ENCODE measurements at regions not wholly inside any gene's neighbourhood (a gene's known extent, or its start where the extent isn't known, plus 50 kb on each side); places are given as distances from the start of the nearest gene placed in this dataset.

GRCh38 chrX:77088233-77088632, 359.0 kb upstream of the FGF16 start:
- H3K23ac ChIP-seq (ENCODE audit: low read depth, low read length) = no peak overlapping the region
- no peak overlapping the region for H2BK20ac ChIP-seq (ENCODE audit: low read depth, low read length)
- no peak overlapping the region for H4K5ac ChIP-seq (ENCODE audit: low read depth, low read length)
- H2BK5ac ChIP-seq (ENCODE audit: low read depth, low read length, poor library complexity, severe bottlenecking) = no peak overlapping the region
- no peak overlapping the region for H3K27ac ChIP-seq (ENCODE audit: insufficient read depth, low read length)
- POLR2A ChIA-PET (ENCODE audit: unreplicated experiment) = no interaction called here
- no peak for DNase-seq
- H3K4me2 ChIP-seq (ENCODE audit: low read depth, low read length) = no peak overlapping the region
- H3K56ac ChIP-seq (ENCODE audit: extremely low read depth, insufficient read depth, low read length) = no peak overlapping the region
- H3K4ac ChIP-seq (ENCODE audit: low read depth, low read length) = no peak overlapping the region
- no peaks in the 10 kb centered on the region for H3K4me1 ChIP-seq (ENCODE audit: control insufficient read depth, insufficient read depth, low read length)
- no peak overlapping the region for H2AK5ac ChIP-seq (ENCODE audit: low read depth, low read length)
- no peak overlapping the region for H3K14ac ChIP-seq (replicated peaks; ENCODE audit: low read depth, low read length)
- H3K27me3 ChIP-seq (ENCODE audit: control insufficient read depth, insufficient read depth, low read length) = no peaks in the 10 kb centered on the region
- no peaks in the 10 kb centered on the region for H3K9me3 ChIP-seq (ENCODE audit: control insufficient read depth, insufficient read depth, low read length)
- H3K18ac ChIP-seq (ENCODE audit: low read depth, low read length) = no peak overlapping the region
- no peak overlapping the region for H4K8ac ChIP-seq (ENCODE audit: low read depth in 2 of 2, low read length in 2 of 2)
- H2AFZ ChIP-seq (replicated peaks; ENCODE audit: low read length, poor library complexity) = no peak overlapping the region
- WGBS, 2 experiments (ENCODE audit: extremely low coverage in 2 of 2, insufficient read length in 1 of 2) = no CpG with 5 or more reads among the region's 1 CpG
- dilution Hi-C loops (cut with HindIII; ENCODE audit: low sequenced_read_pairs, unreplicated experiment) (no loop called here), intact Hi-C loops (cut with micrococcal nuclease) (no loop called here), in situ Hi-C loops (cut with MboI; ENCODE audit: low sequenced_read_pairs) (no loop called here)
- no peak overlapping the region for H4K91ac ChIP-seq (ENCODE audit: insufficient read depth, low read depth, low read length)
- H3K4me3 ChIP-seq (ENCODE audit: insufficient read depth, low read depth, low read length) = no peak overlapping the region
- H3K79me1 ChIP-seq (ENCODE audit: low read depth in 1 of 2, low read length in 2 of 2) = no peaks in the 10 kb centered on the region
- CTCF ChIA-PET = no interaction called here
- no peak overlapping the region for H2BK15ac ChIP-seq (ENCODE audit: low read depth, low read length)
- no peak for ATAC-seq (ENCODE audit: low read depth)
- H2AK9ac ChIP-seq (replicated peaks; ENCODE audit: low read depth, low read length, poor library complexity) = no peak overlapping the region
- no TSS peak for BruUV-seq (replicated peaks)
- no peak overlapping the region for H3K9ac ChIP-seq (ENCODE audit: low read depth, low read length)
- H2BK120ac ChIP-seq (ENCODE audit: low read depth, low read length) = no peak overlapping the region
- no peaks in the 10 kb centered on the region for H4K20me1 ChIP-seq (ENCODE audit: insufficient read depth, low read length)
- H3K36me3 ChIP-seq (ENCODE audit: control insufficient read depth, insufficient read depth, low read length) = no peaks in the 10 kb centered on the region
- TF ChIP-seq FOS (IDR thresholded peaks at IDR 0.05; ENCODE audit: low read depth, low read length) (no peak), BHLHE40 (IDR thresholded peaks at IDR 0.05; ENCODE audit: low read depth, low read length) (no peak), POLR2A (IDR thresholded peaks at IDR 0.05; ENCODE audit: low read depth, low read length) (no peak), ELK1 (IDR thresholded peaks at IDR 0.05; ENCODE audit: borderline replicate concordance, low read depth, low read length) (no peak), SMC3 (IDR thresholded peaks at IDR 0.05; ENCODE audit: low read depth, low read length) (no peak), NFE2L2 (IDR thresholded peaks at IDR 0.05; ENCODE audit: low read depth, low read length) (no peak), CHD1 (IDR thresholded peaks at IDR 0.05; ENCODE audit: low read depth, low read length) (no peak), RFX5 (IDR thresholded peaks at IDR 0.05; ENCODE audit: low read depth, low read length) (no peak), CTCF (conservative IDR thresholded peaks at IDR 0.05; ENCODE audit: low read depth, low read length) (no peak), MXI1 (IDR thresholded peaks at IDR 0.05; ENCODE audit: borderline replicate concordance, low read depth, low read length) (no peak), RAD21 (IDR thresholded peaks at IDR 0.05; ENCODE audit: low read length) (no peak), RCOR1 (IDR thresholded peaks at IDR 0.05; ENCODE audit: insufficient replicate concordance, low read length) (no peak), CEBPB (IDR thresholded peaks at IDR 0.05; ENCODE audit: low read depth, low read length) (no peak), MAFK (IDR thresholded peaks at IDR 0.05; ENCODE audit: low read depth, low read length) (no peak)
- no peaks in the 10 kb centered on the region for H3K9me1 ChIP-seq (ENCODE audit: insufficient read depth, low read length)

Data from IMR-90 (cell line).